Heart left ventricle (tissue), 16 donors: ENCODE measurements at regions not wholly inside any gene's neighbourhood (a gene's known extent, or its start where the extent isn't known, plus 50 kb on each side); places are given as distances from the start of the nearest gene placed in this dataset.
A peak's percentile ranks its signal among the peaks of the same experiment; 100 is the strongest.

Source experiments
- ATAC-seq, 4 donors: fragments of 200-7000 bp; cut with Tn5 transposase; one replicate each; pipeline ENCODE4 v1.9.1; 2020 to 2022; ENCODE audit warnings: moderate library complexity in 4 of 4, mild to moderate bottlenecking in 3 of 4, moderate number of reproducible peaks in 1 of 4
- DNase-seq, 5 donors: peaks; one replicate each; pipeline ENCODE4 v3.0.0-alpha.2; 2020
- H3K27ac ChIP-seq, 12 donors: fragments of 200-600 bp; sonication (generic) in 4 of 12; one replicate each; pipeline versions ENCODE4 v1.5.0 to v1.8.0; 2016 to 2022; ENCODE audit warnings: mild to moderate bottlenecking in 2 of 12
- H3K27me3 ChIP-seq, 9 donors: fragments of 200-600 bp; sonication (generic) in 2 of 9; one replicate each; pipeline versions ENCODE4 v1.5.1 to v1.8.0; 2016 to 2022; ENCODE audit warnings: mild to moderate bottlenecking in 3 of 9
- H3K36me3 ChIP-seq, 9 donors: fragments of 200-600 bp; sonication (generic) in 2 of 9; one replicate each; pipeline versions ENCODE4 v1.5.0 to v1.8.0; 2018 to 2022; ENCODE audit warnings: mild to moderate bottlenecking in 2 of 9
- H3K4me1 ChIP-seq, 12 donors: fragments of 200-600 bp; sonication (generic) in 4 of 12; one replicate each; pipeline versions ENCODE4 v1.5.0 to v1.8.0; 2016 to 2022; ENCODE audit warnings: mild to moderate bottlenecking in 3 of 12
- H3K4me3 ChIP-seq, 12 donors: fragments of 200-600 bp; sonication (generic) in 4 of 12; one replicate each; pipeline versions ENCODE4 v1.5.0 to v1.8.0; 2017 to 2022; ENCODE audit warnings: mild to moderate bottlenecking in 9 of 12, moderate library complexity in 4 of 12
- H3K9me3 ChIP-seq, 12 donors: fragments of 200-600 bp; sonication (generic) in 4 of 12; one replicate each; pipeline versions ENCODE4 v1.5.0 to v1.8.0; 2016 to 2022; ENCODE audit warnings: mild to moderate bottlenecking in 1 of 12
- POLR2A ChIP-seq, 2 donors: fragments of 450-650 bp; IDR thresholded peaks; one replicate each; pipeline ENCODE4 v1.6.1; 2017; ENCODE audit warnings: antibody characterized with exemption in 2 of 2, mild to moderate bottlenecking in 2 of 2, moderate library complexity in 2 of 2
- WGBS, 4 donors: extraction: QIAGEN DNeasy Blood & Tissue Kit in 2 of 4; methylation state at CpG; one replicate each; pipeline versions ENCODE4 v1.1.5 to v1.1.7; 2013 to 2018; 5-methylcytosine and 5-hydroxymethylcytosine counted together
- intact Hi-C, 10 donors: fragments of 100-400 bp; cut with DNase I; formaldehyde crosslinking; loops; one replicate each; pipeline versions ENCODE4 v1.11.1 to v1.14.2; 2022
- TF ChIP-seq, protein P1 (sequence below), 12 donors: fragments of 200-600 bp; sonication (generic) in 4 of 12; IDR thresholded peaks; one replicate each; pipeline versions ENCODE4 v1.5.0 to v1.8.0; 2018 to 2022; ENCODE audit warnings: antibody characterized with exemption in 12 of 12, mild to moderate bottlenecking in 5 of 12
- donor health status: ischemic (EF 13 %, LVEDD 7.1; RV severe dilation, severe dysfunction).
- donor health status: healthy with polysubstance abuse.
- donor health status: DM: no; HTN: yes; CAD: no.
- donor health status: DM: no; HTN: no; CAD: no.
- donor health status: ischemic (EF 25% LVEDD 6.9; RV normal size, moderate dysfunction).
- donor health status: ischemic (EF 25% LVEDD 5.7; RV mildly dilated, moderate dysfunction).
- donor health status: healthy.
- donor health status: DM: yes; HTN: yes; CAD: no.
- donor health status: ischemic (EF 35%, LVEDD 5.7; RV mildly dilated, moderate dysfunction).
- donor health status: nonischemic (EF 11% LVEDD 7.7; RV severe dilation, severe dysfunction).
- donor health status: DM: yes; HTN: yes; CAD: no.
- donor health status: PGD.
- donor health status: ischemic (EF 29% LVEDD 5.4; RV normal size, mild dysfunction).
- donor health status: nonischemic (EF 23%, LVEDD 6.1; RV moderate dilation, normal function).

GRCh38 chr5:154611341-154611767 is 133.3 kb upstream of the HAND1 start:
- Histone ChIP-seq H3K9me3 (no peaks in the 10 kb centered on the region), H3K27ac (no peak overlapping the region), H3K4me1 (peaks cover 0 to 20% (median 10%) of the 10 kb centered on the region in 12 donors), H3K4me3 (peak overlapping the region in 8 of 12 donors; percentile 11 to 48 (median 34)), H3K36me3 (no peaks in the 10 kb centered on the region), H3K27me3 (peaks cover 10 to 58% (median 14%) of the 10 kb centered on the region in 9 donors)
- DNase-seq (no peak), ATAC-seq (peak in 2 of 4 donors; percentile 9 to 36)
- TF ChIP-seq, protein P1, sequence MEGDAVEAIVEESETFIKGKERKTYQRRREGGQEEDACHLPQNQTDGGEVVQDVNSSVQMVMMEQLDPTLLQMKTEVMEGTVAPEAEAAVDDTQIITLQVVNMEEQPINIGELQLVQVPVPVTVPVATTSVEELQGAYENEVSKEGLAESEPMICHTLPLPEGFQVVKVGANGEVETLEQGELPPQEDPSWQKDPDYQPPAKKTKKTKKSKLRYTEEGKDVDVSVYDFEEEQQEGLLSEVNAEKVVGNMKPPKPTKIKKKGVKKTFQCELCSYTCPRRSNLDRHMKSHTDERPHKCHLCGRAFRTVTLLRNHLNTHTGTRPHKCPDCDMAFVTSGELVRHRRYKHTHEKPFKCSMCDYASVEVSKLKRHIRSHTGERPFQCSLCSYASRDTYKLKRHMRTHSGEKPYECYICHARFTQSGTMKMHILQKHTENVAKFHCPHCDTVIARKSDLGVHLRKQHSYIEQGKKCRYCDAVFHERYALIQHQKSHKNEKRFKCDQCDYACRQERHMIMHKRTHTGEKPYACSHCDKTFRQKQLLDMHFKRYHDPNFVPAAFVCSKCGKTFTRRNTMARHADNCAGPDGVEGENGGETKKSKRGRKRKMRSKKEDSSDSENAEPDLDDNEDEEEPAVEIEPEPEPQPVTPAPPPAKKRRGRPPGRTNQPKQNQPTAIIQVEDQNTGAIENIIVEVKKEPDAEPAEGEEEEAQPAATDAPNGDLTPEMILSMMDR (IDR thresholded peaks at IDR 0.05): no peak
- no peak for TF ChIP-seq POLR2A (IDR thresholded peaks at IDR 0.05)
- intact Hi-C loops: loop anchor here in 5 of 10 donors (2.0 to 10.0 kb wide), 2 partner anchors 145 to 637 kb away; no protein-coding TSS in a partner anchor
- WGBS, 4 donors: 19 to 42% (median 20%) methylated on average over 22 to 23 of the region's 23 CpGs

DNA sequence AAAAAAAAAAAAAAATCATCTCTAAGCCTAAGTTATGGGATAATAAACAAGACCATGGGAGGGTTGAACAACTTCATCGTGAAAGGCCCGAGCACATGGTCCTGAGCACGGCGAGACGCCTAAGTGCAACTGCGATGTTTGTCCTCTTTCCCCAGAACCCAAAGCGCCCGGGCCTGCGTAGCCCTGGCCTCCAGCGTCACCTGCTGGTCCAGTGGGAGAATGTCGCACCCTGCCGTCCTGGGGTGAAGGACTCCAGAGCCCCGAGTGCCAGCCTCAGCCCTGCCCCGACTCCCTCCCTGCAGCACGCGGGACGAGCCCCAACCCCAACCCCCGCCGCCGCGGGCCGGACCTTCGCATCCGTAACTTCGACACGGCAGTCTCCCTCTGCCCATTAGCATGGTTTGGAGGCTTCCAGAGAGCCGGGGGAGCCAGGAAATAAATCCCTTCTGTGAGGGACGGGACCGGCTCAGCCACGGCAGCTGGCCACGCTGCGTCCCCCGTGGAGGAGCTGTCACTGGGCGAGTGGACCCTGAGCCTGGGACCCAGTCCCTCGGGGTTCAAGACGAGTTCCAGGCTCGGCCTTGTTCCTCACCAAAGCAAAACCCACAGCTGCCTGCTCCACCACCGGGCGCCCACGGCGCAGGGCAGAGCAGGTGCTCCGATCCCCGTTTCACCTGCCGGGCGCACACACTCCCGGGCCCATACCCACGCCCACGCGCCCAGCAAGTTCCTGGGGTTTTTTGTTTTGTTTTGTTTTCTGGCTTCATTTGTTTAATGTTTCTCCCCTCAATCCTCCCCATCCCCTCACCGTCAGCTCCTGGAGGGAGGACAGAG is 132.5 kb upstream of the HAND1 start:
- 3% methylated on average over 45 to 50 of the region's 50 CpGs for WGBS, 4 donors
- no peaks in the 10 kb centered on the region for H3K36me3 ChIP-seq
- intact Hi-C loops: loop anchor here in 7 of 10 donors (1.0 to 10.0 kb wide), 3 partner anchors 143 to 636 kb away; no protein-coding TSS in a partner anchor
- no peak overlapping the region for H3K27ac ChIP-seq
- TF ChIP-seq, protein P1 (IDR thresholded peaks at IDR 0.05): peak; percentile 64 to 86 (median 76)
- no peak for TF ChIP-seq POLR2A (IDR thresholded peaks at IDR 0.05)
- H3K27me3 ChIP-seq: peaks cover 10 to 57% (median 14%) of the 10 kb centered on the region in 9 donors
- DNase-seq (peak; percentile 52 to 80 (median 74)), ATAC-seq (peak; percentile 84 to 96 (median 91))
- peaks cover 0 to 20% (median 10%) of the 10 kb centered on the region in 12 donors for H3K4me1 ChIP-seq
- H3K9me3 ChIP-seq: no peaks in the 10 kb centered on the region
- H3K4me3 ChIP-seq: peak overlapping the region in 11 of 12 donors; percentile 24 to 48 (median 37)

DNA sequence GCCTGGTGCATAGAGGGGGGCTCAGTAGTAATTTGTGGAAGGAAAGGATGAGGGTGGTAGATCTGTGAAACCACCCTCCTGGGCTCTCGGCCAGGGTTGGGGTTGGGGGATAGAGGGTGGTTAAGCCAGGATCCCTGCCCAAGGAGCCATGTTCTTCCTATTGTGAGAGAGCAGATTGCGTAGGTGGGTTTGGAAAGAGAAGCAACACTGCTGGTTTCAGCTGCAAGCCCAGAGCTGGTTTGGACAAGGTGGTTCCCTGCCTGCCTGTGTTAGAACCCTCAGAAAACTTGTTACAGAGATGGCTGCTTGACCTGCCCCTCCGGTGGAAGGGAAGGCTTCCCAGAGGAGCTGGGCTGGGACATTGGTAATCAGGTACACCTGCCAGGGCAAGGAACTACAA is 131.2 kb upstream of the HAND1 start:
- Histone ChIP-seq H3K4me1 (peaks cover 0 to 20% (median 10%) of the 10 kb centered on the region in 12 donors), H3K27ac (no peak overlapping the region), H3K27me3 (peaks cover 10 to 52% (median 14%) of the 10 kb centered on the region in 9 donors), H3K9me3 (no peaks in the 10 kb centered on the region), H3K36me3 (no peaks in the 10 kb centered on the region), H3K4me3 (no peak overlapping the region)
- intact Hi-C loops: loop anchor here in 6 of 10 donors (2.0 to 10.0 kb wide), 6 partner anchors 84 to 634 kb away; no protein-coding TSS in a partner anchor
- no peak for DNase-seq
- ATAC-seq: no peak
- 73 to 92% (median 75%) methylated on average over 3 of the region's 3 CpGs for WGBS, 4 donors
- TF ChIP-seq, protein P1 (IDR thresholded peaks at IDR 0.05): no peak
- TF ChIP-seq POLR2A (IDR thresholded peaks at IDR 0.05): no peak

DNA sequence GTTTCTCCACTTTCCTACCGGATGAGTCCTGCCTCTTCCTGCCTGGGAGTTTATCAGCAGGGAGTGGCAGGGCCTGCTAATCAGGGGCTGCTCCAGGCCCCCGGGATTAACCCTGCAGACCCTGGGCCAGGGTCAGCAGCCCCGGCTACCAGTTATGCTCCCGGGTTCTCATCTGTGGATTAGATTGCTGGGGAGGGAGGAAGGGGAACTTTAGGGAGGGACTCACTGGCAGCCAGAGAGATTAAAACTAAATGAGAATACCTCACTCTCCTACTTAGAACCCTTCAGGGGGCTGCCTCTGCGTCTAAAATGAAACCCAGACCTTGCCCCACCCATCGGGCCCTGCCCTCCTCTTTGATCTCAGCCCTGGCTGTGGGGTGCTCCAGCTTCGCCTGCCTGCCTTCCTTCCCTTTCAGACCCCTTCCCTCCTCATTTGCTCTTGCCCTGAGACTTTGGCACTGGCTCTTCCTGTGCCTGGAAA is 130.5 kb upstream of the HAND1 start:
- Histone ChIP-seq H3K36me3 (no peaks in the 10 kb centered on the region), H3K4me3 (no peak overlapping the region), H3K4me1 (peaks cover 0 to 20% (median 10%) of the 10 kb centered on the region in 12 donors), H3K9me3 (no peaks in the 10 kb centered on the region), H3K27me3 (peaks cover 10 to 57% (median 14%) of the 10 kb centered on the region in 9 donors), H3K27ac (no peak overlapping the region)
- TF ChIP-seq, protein P1 (IDR thresholded peaks at IDR 0.05): no peak
- no peak for TF ChIP-seq POLR2A (IDR thresholded peaks at IDR 0.05)
- 43 to 63% (median 50%) methylated on average over 7 of the region's 7 CpGs for WGBS, 4 donors
- DNase-seq (no peak), ATAC-seq (no peak)
- intact Hi-C loops: loop anchor here in 6 of 10 donors (2.0 to 10.0 kb wide), 6 partner anchors 84 to 634 kb away; no protein-coding TSS in a partner anchor
